Psoas muscle (tissue), 7 donors: ENCODE measurements at regions not wholly inside any gene's neighbourhood (a gene's known extent, or its start where the extent isn't known, plus 50 kb on each side); places are given as distances from the start of the nearest gene placed in this dataset.

ENCODE experiments used
- ATAC-seq, 4 donors: fragments of 200-7000 bp; cut with Tn5 transposase; one replicate each; pipeline ENCODE4 v1.9.1; 2020; ENCODE audit warnings: moderate library complexity in 3 of 4, mild to moderate bottlenecking in 2 of 4
- DNase-seq, 2 donors: peaks; one replicate each; pipeline ENCODE4 v3.0.0-alpha.2; 2020
- H3K27ac ChIP-seq: fragments of 200-600 bp; one replicate; pipeline ENCODE4 v1.8.0; 2022
- H3K27me3 ChIP-seq, 3 donors: fragments of 200-600 bp in 1 of 3; one replicate each; pipeline versions ENCODE4 v1.6.1 to v1.8.0; 2013 to 2022; ENCODE audit warnings: low read length in 2 of 3, mild to moderate bottlenecking in 2 of 3, moderate library complexity in 1 of 3; ENCODE audit not compliant: insufficient read depth in 3 of 3
- H3K36me3 ChIP-seq, 2 donors: fragments of 200-600 bp in 1 of 2; one replicate each; pipeline versions ENCODE4 v1.6.1 to v1.8.0; 2013 to 2022; ENCODE audit warnings: low read depth in 1 of 2, mild to moderate bottlenecking in 1 of 2, moderate library complexity in 1 of 2; ENCODE audit not compliant: insufficient read depth in 1 of 2
- H3K4me1 ChIP-seq: fragments of 200-600 bp; one replicate; pipeline ENCODE4 v1.8.0; 2022
- H3K4me3 ChIP-seq: fragments of 200-600 bp; one replicate; pipeline ENCODE4 v1.8.0; 2022; ENCODE audit warnings: mild to moderate bottlenecking
- H3K9me3 ChIP-seq: fragments of 200-600 bp; one replicate; pipeline ENCODE4 v1.8.0; 2022
- CTCF ChIP-seq: fragments of 200-600 bp; IDR thresholded peaks from one replicate; pipeline ENCODE4 v1.8.0; 2022; ENCODE audit warnings: antibody characterized with exemption
- WGBS, 3 donors: extraction: QIAGEN DNeasy Blood & Tissue Kit; methylation state at CpG; one replicate each; pipeline versions ENCODE4 v1.1.6 to v1.1.7; 2013; 5-methylcytosine and 5-hydroxymethylcytosine counted together
- intact Hi-C, 2 donors: fragments of 100-400 bp; cut with DNase I; formaldehyde crosslinking; loops; one replicate each; pipeline versions ENCODE4 v1.11.0 to v1.14.2; 2022
- donor health status: healthy with polysubstance abuse.
- donor health status: DM: no; HTN: no; CAD: no; lungs with moderate emphysema.
- donor health status: Bipolar disorder and iron deficiency.
- donor health status: healthy.
- donor health status: DM: yes; HTN: yes; CAD: no.
- donor health status: DM: no; HTN: no; CAD: no.
- donor health status: DM: yes; HTN: yes; CAD: no.

- no peak overlapping the region for H3K27ac ChIP-seq
- TF ChIP-seq CTCF, result no peak
- H3K27me3 ChIP-seq, result peaks cover 0 to 2% (median 0%) of the 10 kb centered on the region in 3 donors
- H3K4me1 ChIP-seq, result no peaks in the 10 kb centered on the region
- no peaks in the 10 kb centered on the region for H3K9me3 ChIP-seq
- WGBS, 3 donors, result 65 to 81% (median 75%) methylated on average over 2 of the region's 2 CpGs
- no peaks in the 10 kb centered on the region for H3K36me3 ChIP-seq
- ATAC-seq (no peak), DNase-seq (no peak)
- no peak overlapping the region for H3K4me3 ChIP-seq
- intact Hi-C loops, result no loop called here
Measured at GRCh38 chr20:20904501-20904831, 192.0 kb upstream of the RALGAPA2 start.

GRCh38 chr20:20903773-20904500, 191.5 kb upstream of the RALGAPA2 start:
- WGBS, 3 donors, result 74 to 86% (median 76%) methylated on average over 2 of the region's 2 CpGs
- intact Hi-C loops, result no loop called here
- Histone ChIP-seq H3K9me3 (no peaks in the 10 kb centered on the region), H3K27me3 (peaks cover 0 to 2% (median 0%) of the 10 kb centered on the region in 3 donors), H3K27ac (no peak overlapping the region), H3K4me3 (no peak overlapping the region), H3K36me3 (no peaks in the 10 kb centered on the region), H3K4me1 (no peaks in the 10 kb centered on the region)
- TF ChIP-seq CTCF, result no peak
- ATAC-seq, result no peak
- no peak for DNase-seq

GRCh38 chr20:20897922-20898321, 185.5 kb upstream of the RALGAPA2 start:
- H3K27ac ChIP-seq, result no peak overlapping the region
- intact Hi-C loops, result no loop called here
- H3K4me3 ChIP-seq, result no peak overlapping the region

GRCh38 chr20:20897145-20897544, 184.7 kb upstream of the RALGAPA2 start:
- peaks cover 0 to 3% (median under 1%) of the 10 kb centered on the region in 3 donors for H3K27me3 ChIP-seq
- no peak for ATAC-seq

More at GRCh38 chr20:20897922-20898321, 185.5 kb upstream of the RALGAPA2 start:
- Histone ChIP-seq H3K36me3 (no peaks in the 10 kb centered on the region), H3K4me1 (no peaks in the 10 kb centered on the region), H3K9me3 (no peaks in the 10 kb centered on the region), H3K27me3 (peaks cover 0 to 2% (median 0%) of the 10 kb centered on the region in 3 donors)
- 15 to 18% (median 17%) methylated on average over 4 of the region's 4 CpGs for WGBS, 3 donors
- DNase-seq (no peak), ATAC-seq (no peak)
- no peak for TF ChIP-seq CTCF

More at GRCh38 chr20:20897145-20897544, 184.7 kb upstream of the RALGAPA2 start:
- intact Hi-C loops, result no loop called here
- H3K4me1 ChIP-seq, result no peaks in the 10 kb centered on the region
- TF ChIP-seq CTCF, result no peak
- H3K9me3 ChIP-seq, result no peaks in the 10 kb centered on the region
- no peak overlapping the region for H3K4me3 ChIP-seq
- H3K36me3 ChIP-seq, result no peaks in the 10 kb centered on the region
- no peak overlapping the region for H3K27ac ChIP-seq
- DNase-seq, result no peak
